IMR-90 (cell line): ENCODE measurements at regions not wholly inside any gene's neighbourhood (a gene's known extent, or its start where the extent isn't known, plus 50 kb on each side); places are given as distances from the start of the nearest gene placed in this dataset.

ENCODE experiments used
- CTCF ChIP-seq: conservative IDR thresholded peaks from 2 replicates; pipeline ENCODE4 v1.5.1; 2012; ENCODE audit warnings: mild to moderate bottlenecking, low read depth, low read length, improper control_type of control experiment
- FOS ChIP-seq: fragments of 150-350 bp; IDR thresholded peaks from 2 replicates; pipeline ENCODE4 v1.6.1; 2016; ENCODE audit warnings: low read depth, low read length

DNA sequence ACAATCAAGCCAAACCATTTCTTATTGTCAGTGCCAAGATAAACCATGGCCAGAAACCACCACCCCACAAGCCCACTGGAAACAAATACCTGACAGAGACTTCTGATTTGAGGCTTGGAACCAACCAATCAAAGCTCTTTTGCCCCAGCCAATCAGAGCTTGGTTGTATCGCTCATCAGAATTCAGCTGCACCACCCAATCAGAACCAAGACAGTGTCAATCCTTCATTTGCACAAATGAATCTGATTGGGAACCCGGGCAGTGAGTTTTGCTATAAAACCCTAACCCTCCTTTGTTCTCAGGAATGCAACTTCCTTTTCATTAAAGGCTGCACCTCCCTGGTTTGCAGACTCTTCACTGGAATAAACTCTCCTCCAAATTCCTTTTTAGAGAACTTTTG, 87.4 kb downstream of the ELAPOR2 start:
- no peak for TF ChIP-seq CTCF
- no peak for TF ChIP-seq FOS
